ENCODE measurements at regions not wholly inside any gene's neighbourhood (a gene's known extent, or its start where the extent isn't known, plus 50 kb on each side); places are given as distances from the start of the nearest gene placed in this dataset.

- H3K4me1 ChIP-seq = no peaks in the 10 kb centered on the region
- no peak overlapping the region for H3K4me3 ChIP-seq
- no peaks in the 10 kb centered on the region for H3K27me3 ChIP-seq
- no peaks in the 10 kb centered on the region for H3K36me3 ChIP-seq
- H3K9me3 ChIP-seq (replicated peaks) = no peaks in the 10 kb centered on the region
- peak in 1 of 2 experiments; percentile 9 for DNase-seq
- H3K27ac ChIP-seq = no peak overlapping the region
These were observed 498.2 kb downstream of the KCNA4 start for GRCh38 chr11:29518389-29519174.

GRCh38 chr11:29511394-29511793, 505.4 kb downstream of the KCNA4 start:
- Histone ChIP-seq H3K9me3 (replicated peaks) (no peaks in the 10 kb centered on the region), H3K27ac (no peak overlapping the region), H3K4me3 (no peak overlapping the region), H3K4me1 (no peaks in the 10 kb centered on the region), H3K36me3 (no peaks in the 10 kb centered on the region), H3K27me3 (peaks cover 3% of the 10 kb centered on the region; the same call in 1 of the 2 replicates)
- DNase-seq = no peak

GRCh38 chr11:29507376-29507775, 509.5 kb downstream of the KCNA4 start:
- no peak for DNase-seq
- no peak overlapping the region for H3K27ac ChIP-seq
- peaks cover 3% of the 10 kb centered on the region; the same call in 1 of the 2 replicates for H3K27me3 ChIP-seq
- no peaks in the 10 kb centered on the region for H3K4me1 ChIP-seq
- no peaks in the 10 kb centered on the region for H3K9me3 ChIP-seq (replicated peaks)
- no peaks in the 10 kb centered on the region for H3K36me3 ChIP-seq
- H3K4me3 ChIP-seq = no peak overlapping the region

GRCh38 chr11:29495676-29496075, 521.2 kb downstream of the KCNA4 start:
- Histone ChIP-seq H3K9me3 (replicated peaks) (no peaks in the 10 kb centered on the region), H3K27me3 (no peaks in the 10 kb centered on the region), H3K27ac (no peak overlapping the region), H3K36me3 (no peaks in the 10 kb centered on the region), H3K4me1 (no peaks in the 10 kb centered on the region), H3K4me3 (no peak overlapping the region)
- DNase-seq = no peak

GRCh38 chr11:29490938-29491337, 525.9 kb downstream of the KCNA4 start:
- H3K9me3 ChIP-seq (replicated peaks) = no peaks in the 10 kb centered on the region
- H3K27ac ChIP-seq = no peak overlapping the region
- H3K4me1 ChIP-seq = no peaks in the 10 kb centered on the region
- H3K27me3 ChIP-seq = no peaks in the 10 kb centered on the region
- H3K4me3 ChIP-seq = no peak overlapping the region
- DNase-seq = no peak
- H3K36me3 ChIP-seq = no peaks in the 10 kb centered on the region

- Histone ChIP-seq H3K4me1 (no peaks in the 10 kb centered on the region), H3K27ac (no peak overlapping the region), H3K27me3 (no peaks in the 10 kb centered on the region), H3K9me3 (replicated peaks) (no peaks in the 10 kb centered on the region), H3K4me3 (no peak overlapping the region), H3K36me3 (no peaks in the 10 kb centered on the region)
- no peak for DNase-seq
These were observed 530.5 kb downstream of the KCNA4 start for GRCh38 chr11:29486301-29486700.

GRCh38 chr11:29485641-29486040, 531.2 kb downstream of the KCNA4 start:
- DNase-seq = no peak
- H3K27ac ChIP-seq = no peak overlapping the region
- H3K36me3 ChIP-seq = no peaks in the 10 kb centered on the region
- no peaks in the 10 kb centered on the region for H3K27me3 ChIP-seq
- no peak overlapping the region for H3K4me3 ChIP-seq
- H3K9me3 ChIP-seq (replicated peaks) = no peaks in the 10 kb centered on the region
- H3K4me1 ChIP-seq = no peaks in the 10 kb centered on the region

- H3K4me3 ChIP-seq = no peak overlapping the region
- H3K36me3 ChIP-seq = no peaks in the 10 kb centered on the region
- H3K4me1 ChIP-seq = no peaks in the 10 kb centered on the region
- no peaks in the 10 kb centered on the region for H3K27me3 ChIP-seq
- DNase-seq = no peak
- H3K27ac ChIP-seq = no peak overlapping the region
- no peaks in the 10 kb centered on the region for H3K9me3 ChIP-seq (replicated peaks)
These were observed 532.3 kb downstream of the KCNA4 start for GRCh38 chr11:29484548-29484947.

GRCh38 chr11:29483831-29484230, 533.0 kb downstream of the KCNA4 start:
- H3K27ac ChIP-seq = no peak overlapping the region

GRCh38 chr11:29482510-29482909, 534.3 kb downstream of the KCNA4 start:
- no peak for DNase-seq
- Histone ChIP-seq H3K4me1 (no peaks in the 10 kb centered on the region), H3K4me3 (no peak overlapping the region), H3K27ac (no peak overlapping the region), H3K27me3 (no peaks in the 10 kb centered on the region), H3K36me3 (no peaks in the 10 kb centered on the region), H3K9me3 (replicated peaks) (no peaks in the 10 kb centered on the region)

More at GRCh38 chr11:29483831-29484230, 533.0 kb downstream of the KCNA4 start:
- Histone ChIP-seq H3K4me3 (no peak overlapping the region), H3K27me3 (no peaks in the 10 kb centered on the region), H3K9me3 (replicated peaks) (no peaks in the 10 kb centered on the region), H3K36me3 (no peaks in the 10 kb centered on the region), H3K4me1 (no peaks in the 10 kb centered on the region)
- DNase-seq = no peak

GRCh38 chr11:29481738-29482137, 535.1 kb downstream of the KCNA4 start:
- Histone ChIP-seq H3K9me3 (replicated peaks) (no peaks in the 10 kb centered on the region), H3K4me1 (no peaks in the 10 kb centered on the region), H3K36me3 (no peaks in the 10 kb centered on the region), H3K27ac (no peak overlapping the region), H3K4me3 (no peak overlapping the region), H3K27me3 (no peaks in the 10 kb centered on the region)
- DNase-seq = no peak

GRCh38 chr11:29480981-29481380, 535.8 kb downstream of the KCNA4 start:
- no peak overlapping the region for H3K27ac ChIP-seq
- no peaks in the 10 kb centered on the region for H3K4me1 ChIP-seq
- no peak overlapping the region for H3K4me3 ChIP-seq
- no peak for DNase-seq
- no peaks in the 10 kb centered on the region for H3K9me3 ChIP-seq (replicated peaks)
- H3K27me3 ChIP-seq = no peaks in the 10 kb centered on the region
- no peaks in the 10 kb centered on the region for H3K36me3 ChIP-seq

GRCh38 chr11:29458252-29458651, 558.6 kb downstream of the KCNA4 start:
- H3K4me1 ChIP-seq = no peaks in the 10 kb centered on the region
- no peaks in the 10 kb centered on the region for H3K9me3 ChIP-seq (replicated peaks)
- no peak overlapping the region for H3K27ac ChIP-seq
- no peak for DNase-seq
- H3K27me3 ChIP-seq = no peaks in the 10 kb centered on the region
- H3K36me3 ChIP-seq = no peaks in the 10 kb centered on the region
- H3K4me3 ChIP-seq = no peak overlapping the region

- H3K9me3 ChIP-seq (replicated peaks) = no peaks in the 10 kb centered on the region
- H3K4me1 ChIP-seq = no peaks in the 10 kb centered on the region
- H3K36me3 ChIP-seq = no peaks in the 10 kb centered on the region
- H3K27ac ChIP-seq = no peak overlapping the region
- H3K4me3 ChIP-seq = no peak overlapping the region
- no peak for DNase-seq
- no peaks in the 10 kb centered on the region for H3K27me3 ChIP-seq
These were observed 564.7 kb downstream of the KCNA4 start for GRCh38 chr11:29452146-29452545.

GRCh38 chr11:29449281-29450074, 567.4 kb downstream of the KCNA4 start:
- H3K36me3 ChIP-seq = no peaks in the 10 kb centered on the region
- H3K27me3 ChIP-seq = no peaks in the 10 kb centered on the region
- DNase-seq = no peak
- H3K4me3 ChIP-seq = no peak overlapping the region
- H3K4me1 ChIP-seq = no peaks in the 10 kb centered on the region
- no peak overlapping the region for H3K27ac ChIP-seq
- H3K9me3 ChIP-seq (replicated peaks) = no peaks in the 10 kb centered on the region
